Upper lobe of right lung (tissue), 1 donor: ENCODE measurements at regions not wholly inside any gene's neighbourhood (a gene's known extent, or its start where the extent isn't known, plus 50 kb on each side); places are given as distances from the start of the nearest gene placed in this dataset.
"Not testable (repeated sequence)": the region's sequence is repeated elsewhere in the genome, so short reads cannot be mapped to it uniquely, and the experiment has no call there.

Experiments used
- ATAC-seq: fragments of 200-7000 bp; cut with Tn5 transposase; one replicate; pipeline ENCODE4 v1.9.1; 2020; ENCODE audit warnings: mild to moderate bottlenecking, moderate library complexity
- DNase-seq: peaks from one replicate; pipeline ENCODE4 v3.0.0-alpha.2; 2020
- H3K27ac ChIP-seq: fragments of 200-600 bp; one replicate; pipeline ENCODE4 v1.8.0; 2022
- H3K27me3 ChIP-seq: fragments of 200-600 bp; one replicate; pipeline ENCODE4 v1.8.0; 2022; ENCODE audit warnings: mild to moderate bottlenecking
- H3K36me3 ChIP-seq: fragments of 200-600 bp; one replicate; pipeline ENCODE4 v1.8.0; 2022
- H3K4me1 ChIP-seq: fragments of 200-600 bp; one replicate; pipeline ENCODE4 v1.8.0; 2022
- H3K4me3 ChIP-seq: fragments of 200-600 bp; one replicate; pipeline ENCODE4 v1.8.0; 2022; ENCODE audit warnings: mild to moderate bottlenecking
- H3K9me3 ChIP-seq: fragments of 200-600 bp; one replicate; pipeline ENCODE4 v1.8.0; 2022
- intact Hi-C: fragments of 100-400 bp; cut with DNase I; formaldehyde crosslinking; loops from one replicate; pipeline ENCODE4 v1.11.0; 2022
- TF ChIP-seq, protein P1 (sequence below): fragments of 200-600 bp; IDR thresholded peaks from one replicate; pipeline ENCODE4 v1.8.0; 2022; ENCODE audit warnings: antibody characterized with exemption
- donor health status: DM: no; HTN: yes; CAD: no; lungs with severe emphysema.

- intact Hi-C loops = no loop called here
Observed at GRCh38 chr6:50899306-50899870, 80.7 kb downstream of the TFAP2B start.

DNA sequence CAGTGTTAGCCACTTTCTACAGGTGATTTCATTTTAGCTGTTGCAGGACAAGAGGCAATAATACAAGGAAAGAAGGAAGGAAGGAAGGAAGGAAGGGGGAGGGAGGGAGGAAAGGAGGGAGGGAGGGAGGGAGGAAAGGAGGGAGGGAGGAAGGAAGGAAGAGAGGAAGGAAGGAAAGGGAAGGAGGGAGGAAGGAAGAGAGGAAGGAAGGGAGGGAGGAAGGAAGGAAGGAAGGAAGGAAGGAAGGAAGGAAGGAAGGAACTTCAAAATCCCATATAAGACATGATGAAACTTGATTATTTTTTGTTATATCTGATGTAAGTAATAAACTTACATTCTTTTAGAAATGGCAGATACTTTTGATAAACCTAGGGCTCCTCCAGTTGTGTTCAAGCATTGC is 83.6 kb downstream of the TFAP2B start:
- DNase-seq = no peak
- TF ChIP-seq, protein P1, sequence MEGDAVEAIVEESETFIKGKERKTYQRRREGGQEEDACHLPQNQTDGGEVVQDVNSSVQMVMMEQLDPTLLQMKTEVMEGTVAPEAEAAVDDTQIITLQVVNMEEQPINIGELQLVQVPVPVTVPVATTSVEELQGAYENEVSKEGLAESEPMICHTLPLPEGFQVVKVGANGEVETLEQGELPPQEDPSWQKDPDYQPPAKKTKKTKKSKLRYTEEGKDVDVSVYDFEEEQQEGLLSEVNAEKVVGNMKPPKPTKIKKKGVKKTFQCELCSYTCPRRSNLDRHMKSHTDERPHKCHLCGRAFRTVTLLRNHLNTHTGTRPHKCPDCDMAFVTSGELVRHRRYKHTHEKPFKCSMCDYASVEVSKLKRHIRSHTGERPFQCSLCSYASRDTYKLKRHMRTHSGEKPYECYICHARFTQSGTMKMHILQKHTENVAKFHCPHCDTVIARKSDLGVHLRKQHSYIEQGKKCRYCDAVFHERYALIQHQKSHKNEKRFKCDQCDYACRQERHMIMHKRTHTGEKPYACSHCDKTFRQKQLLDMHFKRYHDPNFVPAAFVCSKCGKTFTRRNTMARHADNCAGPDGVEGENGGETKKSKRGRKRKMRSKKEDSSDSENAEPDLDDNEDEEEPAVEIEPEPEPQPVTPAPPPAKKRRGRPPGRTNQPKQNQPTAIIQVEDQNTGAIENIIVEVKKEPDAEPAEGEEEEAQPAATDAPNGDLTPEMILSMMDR = no peak
- Histone ChIP-seq H3K9me3 (peaks cover 3% of the 10 kb centered on the region), H3K27me3 (no peaks in the 10 kb centered on the region), H3K27ac (no peak overlapping the region), H3K4me1 (no peaks in the 10 kb centered on the region), H3K4me3 (no peak overlapping the region), H3K36me3 (no peaks in the 10 kb centered on the region)
- intact Hi-C loops = no loop called here
- ATAC-seq = no peak

More at GRCh38 chr6:50899306-50899870, 80.7 kb downstream of the TFAP2B start:
- Histone ChIP-seq H3K4me3 (no peak overlapping the region), H3K36me3 (no peaks in the 10 kb centered on the region), H3K27me3 (no peaks in the 10 kb centered on the region), H3K4me1 (no peaks in the 10 kb centered on the region), H3K27ac (no peak overlapping the region), H3K9me3 (peaks cover 3% of the 10 kb centered on the region)
- no peak for DNase-seq
- TF ChIP-seq, protein P1 = no peak
- no peak for ATAC-seq

DNA sequence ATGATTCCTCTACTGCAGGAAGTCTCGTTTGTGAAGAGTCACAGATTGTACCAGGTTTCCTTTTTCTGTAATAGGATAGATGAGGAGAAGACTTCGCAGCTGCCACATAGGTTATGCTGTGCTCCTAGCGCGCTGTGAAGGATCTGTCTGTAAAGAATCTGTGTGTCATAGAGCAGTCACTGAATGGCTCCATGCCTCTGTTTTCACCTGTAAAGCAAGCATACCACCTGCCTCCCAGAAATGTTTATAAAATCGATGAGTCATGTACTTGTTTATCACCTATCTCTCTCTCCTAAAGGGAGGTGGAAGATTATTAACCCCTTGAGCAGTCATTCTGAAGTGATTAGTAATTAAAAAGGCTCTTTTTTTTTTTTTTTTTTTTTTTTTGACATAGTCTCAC is 86.6 kb downstream of the TFAP2B start:
- peaks cover 3% of the 10 kb centered on the region for H3K9me3 ChIP-seq
- no peaks in the 10 kb centered on the region for H3K36me3 ChIP-seq
- TF ChIP-seq, protein P1 = no peak
- H3K27ac ChIP-seq = no peak overlapping the region
- DNase-seq (no peak), ATAC-seq (no peak)
- intact Hi-C loops = no loop called here
- H3K4me3 ChIP-seq = no peak overlapping the region
- no peaks in the 10 kb centered on the region for H3K4me1 ChIP-seq
- no peaks in the 10 kb centered on the region for H3K27me3 ChIP-seq

DNA sequence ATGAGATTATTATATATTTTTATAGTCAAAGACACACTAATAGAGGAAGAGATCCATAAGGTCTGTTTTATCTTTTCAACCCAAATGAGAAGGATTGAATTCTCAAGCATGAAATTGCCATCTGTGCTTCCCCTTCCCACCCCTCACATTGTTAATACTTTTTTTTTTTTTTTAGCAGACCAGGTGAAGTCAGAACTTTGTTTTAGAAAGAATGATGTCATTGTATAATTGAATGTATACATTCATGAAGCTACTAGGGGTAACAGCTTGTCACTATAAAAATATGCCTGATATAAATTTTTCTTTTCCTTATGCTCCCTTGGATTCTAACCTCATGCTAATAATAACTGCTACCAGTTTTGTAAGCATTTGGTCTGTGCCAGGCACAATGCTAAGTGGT is 88.9 kb downstream of the TFAP2B start:
- TF ChIP-seq, protein P1 = no peak
- Histone ChIP-seq H3K9me3 (no peaks in the 10 kb centered on the region), H3K27me3 (no peaks in the 10 kb centered on the region), H3K4me3 (no peak overlapping the region), H3K27ac (no peak overlapping the region), H3K4me1 (no peaks in the 10 kb centered on the region), H3K36me3 (no peaks in the 10 kb centered on the region)
- DNase-seq (no peak), ATAC-seq (no peak)
- intact Hi-C loops = no loop called here

- Histone ChIP-seq H3K27me3 (no peaks in the 10 kb centered on the region), H3K27ac (no peak overlapping the region), H3K4me1 (no peaks in the 10 kb centered on the region), H3K36me3 (no peaks in the 10 kb centered on the region), H3K4me3 (no peak overlapping the region), H3K9me3 (peaks cover 5% of the 10 kb centered on the region)
- intact Hi-C loops = no loop called here
- ATAC-seq (no peak), DNase-seq (no peak)
- TF ChIP-seq, protein P1 = no peak
Observed at GRCh38 chr6:50913105-50913770, 94.6 kb downstream of the TFAP2B start.

DNA sequence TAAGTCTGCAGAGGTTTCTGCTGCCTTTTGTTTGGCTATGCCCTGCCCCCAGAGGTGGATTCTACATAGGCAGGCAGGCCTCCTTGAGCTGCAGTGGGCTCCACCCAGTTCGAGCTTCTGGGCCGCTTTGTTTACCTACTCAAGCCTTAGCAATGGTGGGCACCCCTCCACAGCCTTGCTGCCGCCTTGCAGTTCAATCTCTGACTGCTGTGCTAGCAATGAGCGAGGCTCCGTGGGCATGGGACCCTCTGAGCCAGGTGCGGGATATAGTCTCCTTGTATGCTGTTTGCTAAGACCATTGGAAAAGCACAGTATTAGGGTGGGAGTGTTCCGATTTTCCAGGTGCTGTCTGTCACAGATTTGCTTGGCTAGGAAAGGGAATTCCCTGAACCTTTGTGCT is 102.7 kb downstream of the TFAP2B start:
- H3K4me1 ChIP-seq, H3K27me3 ChIP-seq, H3K4me3 ChIP-seq, DNase-seq, H3K27ac ChIP-seq, H3K36me3 ChIP-seq, intact Hi-C loops, ATAC-seq, H3K9me3 ChIP-seq: not testable (repeated sequence)
